ENCODE measurements at regions not wholly inside any gene's neighbourhood (a gene's known extent, or its start where the extent isn't known, plus 50 kb on each side); places are given as distances from the start of the nearest gene placed in this dataset.

GRCh38 chr3:73783811-73784210 lies 159.1 kb upstream of the PDZRN3 start:
- no peak for DNase-seq

GRCh38 chr3:73781541-73781940 lies 156.8 kb upstream of the PDZRN3 start:
- no peak for DNase-seq

GRCh38 chr3:73774645-73775044 lies 149.9 kb upstream of the PDZRN3 start:
- DNase-seq: no peak

- no peak for DNase-seq
These were observed 148.5 kb upstream of the PDZRN3 start for GRCh38 chr3:73773233-73773632.

GRCh38 chr3:73772076-73772886 lies 147.5 kb upstream of the PDZRN3 start:
- DNase-seq: no peak

GRCh38 chr3:73768524-73769308 lies 144.0 kb upstream of the PDZRN3 start:
- no peak for DNase-seq

- DNase-seq: peak; percentile 12
These were observed 142.0 kb upstream of the PDZRN3 start for GRCh38 chr3:73766599-73767381.

- DNase-seq: no peak
These were observed 141.3 kb upstream of the PDZRN3 start for GRCh38 chr3:73765878-73766545.

- no peak for DNase-seq
These were observed 138.1 kb upstream of the PDZRN3 start for GRCh38 chr3:73762855-73763254.

- no peak for DNase-seq
These were observed 134.6 kb upstream of the PDZRN3 start for GRCh38 chr3:73759297-73759711.

- DNase-seq: no peak
These were observed 132.8 kb upstream of the PDZRN3 start for GRCh38 chr3:73757536-73757935.

GRCh38 chr3:73753985-73754384 lies 129.2 kb upstream of the PDZRN3 start:
- no peak for DNase-seq

GRCh38 chr3:73752338-73752737 lies 127.6 kb upstream of the PDZRN3 start:
- DNase-seq: no peak

- DNase-seq: no peak
These were observed 121.9 kb upstream of the PDZRN3 start for GRCh38 chr3:73746623-73747022.

GRCh38 chr3:73745526-73746191 lies 120.9 kb upstream of the PDZRN3 start:
- DNase-seq: no peak

- DNase-seq: no peak
These were observed 118.8 kb upstream of the PDZRN3 start for GRCh38 chr3:73743551-73743950.

GRCh38 chr3:73739791-73740453 lies 115.2 kb upstream of the PDZRN3 start:
- no peak for DNase-seq

GRCh38 chr3:73738711-73739110 lies 114.0 kb upstream of the PDZRN3 start:
- no peak for DNase-seq

GRCh38 chr3:73734211-73735089 lies 109.7 kb upstream of the PDZRN3 start:
- no peak for DNase-seq

GRCh38 chr3:73733746-73734145 lies 109.0 kb upstream of the PDZRN3 start:
- no peak for DNase-seq
